ENCODE measurements at regions not wholly inside any gene's neighbourhood (a gene's known extent, or its start where the extent isn't known, plus 50 kb on each side); places are given as distances from the start of the nearest gene placed in this dataset.

DNA sequence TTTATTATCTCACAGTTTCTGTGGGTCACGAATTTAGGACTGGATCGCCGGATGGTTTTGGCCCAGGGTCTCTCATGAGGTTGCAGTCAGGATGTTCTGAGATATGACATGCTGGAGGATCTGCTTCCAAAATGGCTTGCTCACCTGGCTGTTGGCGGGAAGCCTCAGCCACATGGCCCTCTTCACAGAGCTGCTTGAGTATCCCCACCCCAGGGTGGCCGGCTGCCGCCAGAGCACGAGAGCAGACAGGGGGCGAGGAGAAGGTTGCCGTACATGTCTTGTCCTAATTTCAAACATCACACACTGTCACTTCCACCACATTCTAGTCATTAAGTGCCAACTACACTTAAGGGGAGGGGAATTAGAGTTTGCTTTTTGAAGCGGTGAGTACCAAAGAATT is 365.8 kb downstream of the FGFR2 start:
- no peaks in the 10 kb centered on the region for H3K4me1 Mint-ChIP-seq
- ChIA-PET CTCF (no interaction called here), POLR2A (no interaction called here)
- Histone ChIP-seq H3K9me3 (no peaks in the 10 kb centered on the region), H3K27ac (ENCODE audit: low read length) (no peak overlapping the region), H3K36me3 (ENCODE audit: control insufficient read depth in 2 of 2, extremely low read depth in 1 of 2, insufficient read depth in 1 of 2, low read length in 1 of 2) (no peaks in the 10 kb centered on the region), H3K4me1 (ENCODE audit: control insufficient read depth in 1 of 2, extremely low read depth in 1 of 2, insufficient read depth in 2 of 2, low read length in 2 of 2) (no peaks in the 10 kb centered on the region), H3K27me3 (replicated peaks in 1 of 2; ENCODE audit: control insufficient read depth in 2 of 2, extremely low read depth in 1 of 2, insufficient read depth in 2 of 2, low read length in 1 of 2) (no peaks in the 10 kb centered on the region), H3K4me3 (ENCODE audit: control insufficient read depth in 1 of 2, extremely low read depth in 1 of 2, low read length in 1 of 2) (no peak overlapping the region)
- DNase-seq (no peak), ATAC-seq (replicated peaks in 1 of 4) (no peak)
- peaks cover 0 to 4% of the 10 kb centered on the region in 2 donors for H3K27me3 Mint-ChIP-seq
- H3K27ac Mint-ChIP-seq: no peak overlapping the region
- H3K36me3 Mint-ChIP-seq: no peaks in the 10 kb centered on the region
- H3K9me3 Mint-ChIP-seq: peaks cover 5 to 20% (median 10%) of the 10 kb centered on the region in 3 donors
- WGBS (ENCODE audit: insufficient coverage): 50% methylated on average over 1 of the region's 10 CpGs
- H3K4me3 Mint-ChIP-seq: no peak overlapping the region

DNA sequence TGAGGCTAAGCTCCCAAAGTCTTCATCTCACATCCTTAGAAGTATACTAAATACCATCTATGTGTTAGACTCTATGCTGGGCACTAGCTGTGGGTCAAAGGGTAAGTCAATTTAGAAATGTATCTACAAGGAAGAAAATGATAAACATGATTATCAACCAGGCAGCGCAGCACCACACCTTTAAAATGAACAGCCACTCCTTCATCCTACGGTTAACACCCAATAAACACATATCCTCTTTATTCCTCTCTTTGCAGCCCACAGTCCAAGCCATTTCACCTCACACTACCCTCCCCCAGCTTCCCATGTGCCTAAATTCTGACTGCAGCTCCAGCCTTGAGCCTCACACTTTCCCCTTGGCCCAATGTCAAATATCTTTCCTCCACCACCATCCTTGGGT is 362.6 kb downstream of the FGFR2 start:
- no peaks in the 10 kb centered on the region for H3K36me3 ChIP-seq (ENCODE audit: control insufficient read depth in 2 of 2, extremely low read depth in 1 of 2, insufficient read depth in 1 of 2, low read length in 1 of 2)
- Mint-ChIP-seq H3K27ac (no peak overlapping the region), H3K4me1 (no peaks in the 10 kb centered on the region), H3K36me3 (no peaks in the 10 kb centered on the region), H3K27me3 (no peaks in the 10 kb centered on the region), H3K9me3 (peaks cover 8 to 23% (median 11%) of the 10 kb centered on the region in 3 donors), H3K4me3 (no peak overlapping the region)
- no peak overlapping the region for H3K4me3 ChIP-seq (ENCODE audit: control insufficient read depth in 1 of 2, extremely low read depth in 1 of 2, low read length in 1 of 2)
- H3K9me3 ChIP-seq: no peaks in the 10 kb centered on the region
- ChIA-PET CTCF (no interaction called here), POLR2A (no interaction called here)
- ATAC-seq (replicated peaks in 1 of 4): no peak
- no peak for DNase-seq
- H3K4me1 ChIP-seq (ENCODE audit: control insufficient read depth in 1 of 2, extremely low read depth in 1 of 2, insufficient read depth in 2 of 2, low read length in 2 of 2): no peaks in the 10 kb centered on the region
- no peak overlapping the region for H3K27ac ChIP-seq (ENCODE audit: low read length)
- no peaks in the 10 kb centered on the region for H3K27me3 ChIP-seq (replicated peaks in 1 of 2; ENCODE audit: control insufficient read depth in 2 of 2, extremely low read depth in 1 of 2, insufficient read depth in 2 of 2, low read length in 1 of 2)
- whole genome bisulfite sequencing (ENCODE audit: insufficient coverage): 86% methylated on average over 2 of the region's 2 CpGs

DNA sequence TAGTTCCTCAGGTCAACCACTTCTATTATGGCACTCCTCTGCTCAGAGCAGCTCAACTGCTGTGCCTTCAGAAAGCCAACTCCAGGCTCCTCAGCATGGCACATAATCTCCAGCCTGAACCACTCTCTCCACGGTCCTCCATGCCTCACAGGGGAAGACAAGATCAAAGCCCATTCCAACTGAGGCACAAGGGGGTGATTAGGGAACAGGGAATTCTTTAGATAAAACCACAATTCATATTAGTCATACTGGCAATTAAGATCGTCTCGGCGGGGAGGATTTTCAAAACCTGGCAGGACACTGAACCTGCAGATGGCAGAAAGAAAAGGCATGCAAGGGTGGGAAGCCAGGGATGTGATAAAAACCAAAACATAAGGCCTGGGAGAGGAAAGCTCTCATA is 361.6 kb downstream of the FGFR2 start:
- H3K9me3 ChIP-seq: no peaks in the 10 kb centered on the region
- no peaks in the 10 kb centered on the region for H3K4me1 ChIP-seq (ENCODE audit: control insufficient read depth in 1 of 2, extremely low read depth in 1 of 2, insufficient read depth in 2 of 2, low read length in 2 of 2)
- H3K27me3 Mint-ChIP-seq: no peaks in the 10 kb centered on the region
- no CpG with 5 or more reads among the region's 4 CpGs for WGBS (ENCODE audit: insufficient coverage)
- no peak overlapping the region for H3K27ac ChIP-seq (ENCODE audit: low read length)
- ATAC-seq (replicated peaks in 1 of 4) (no peak), DNase-seq (no peak)
- H3K9me3 Mint-ChIP-seq: peaks cover 4 to 23% (median 11%) of the 10 kb centered on the region in 3 donors
- no peaks in the 10 kb centered on the region for H3K27me3 ChIP-seq (replicated peaks in 1 of 2; ENCODE audit: control insufficient read depth in 2 of 2, extremely low read depth in 1 of 2, insufficient read depth in 2 of 2, low read length in 1 of 2)
- no peaks in the 10 kb centered on the region for H3K36me3 ChIP-seq (ENCODE audit: control insufficient read depth in 2 of 2, extremely low read depth in 1 of 2, insufficient read depth in 1 of 2, low read length in 1 of 2)
- no peak overlapping the region for H3K27ac Mint-ChIP-seq
- CTCF ChIA-PET: no interaction called here
- H3K4me3 ChIP-seq (ENCODE audit: control insufficient read depth in 1 of 2, extremely low read depth in 1 of 2, low read length in 1 of 2): no peak overlapping the region
- no peaks in the 10 kb centered on the region for H3K4me1 Mint-ChIP-seq
- POLR2A ChIA-PET: no interaction called here
- no peak overlapping the region for H3K4me3 Mint-ChIP-seq
- H3K36me3 Mint-ChIP-seq: no peaks in the 10 kb centered on the region

DNA sequence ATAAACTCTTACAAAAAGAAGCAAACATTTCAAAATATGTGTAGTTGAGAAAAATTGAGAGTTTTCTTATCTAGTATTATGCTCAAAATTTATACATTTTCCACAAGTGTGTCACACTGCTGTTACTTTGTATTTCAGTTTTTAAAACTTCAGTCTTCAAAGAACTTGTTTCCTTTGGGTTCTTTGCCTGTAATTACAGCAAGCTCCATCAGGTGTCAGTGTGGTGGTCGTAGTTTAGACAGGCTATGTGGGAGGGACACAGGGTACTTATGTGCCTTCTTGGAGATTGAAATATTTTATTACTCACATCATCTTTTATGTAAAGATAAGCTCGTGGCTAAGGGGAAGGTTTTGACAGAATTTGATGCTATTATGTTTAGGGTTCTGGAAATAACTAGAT is 360.5 kb downstream of the FGFR2 start:
- no peaks in the 10 kb centered on the region for H3K36me3 ChIP-seq (ENCODE audit: control insufficient read depth in 2 of 2, extremely low read depth in 1 of 2, insufficient read depth in 1 of 2, low read length in 1 of 2)
- Mint-ChIP-seq H3K4me3 (no peak overlapping the region), H3K4me1 (no peaks in the 10 kb centered on the region), H3K36me3 (no peaks in the 10 kb centered on the region), H3K9me3 (peaks cover 4 to 23% (median 11%) of the 10 kb centered on the region in 3 donors), H3K27ac (no peak overlapping the region), H3K27me3 (no peaks in the 10 kb centered on the region)
- no peaks in the 10 kb centered on the region for H3K27me3 ChIP-seq (replicated peaks in 1 of 2; ENCODE audit: control insufficient read depth in 2 of 2, extremely low read depth in 1 of 2, insufficient read depth in 2 of 2, low read length in 1 of 2)
- CTCF ChIA-PET: no interaction called here
- no peaks in the 10 kb centered on the region for H3K9me3 ChIP-seq
- ATAC-seq (replicated peaks in 1 of 4) (no peak), DNase-seq (no peak)
- POLR2A ChIA-PET: no interaction called here
- H3K27ac ChIP-seq (ENCODE audit: low read length): no peak overlapping the region
- WGBS (ENCODE audit: insufficient coverage): no CpG with 5 or more reads among the region's 2 CpGs
- H3K4me3 ChIP-seq (ENCODE audit: control insufficient read depth in 1 of 2, extremely low read depth in 1 of 2, low read length in 1 of 2): no peak overlapping the region
- no peaks in the 10 kb centered on the region for H3K4me1 ChIP-seq (ENCODE audit: control insufficient read depth in 1 of 2, extremely low read depth in 1 of 2, insufficient read depth in 2 of 2, low read length in 2 of 2)

DNA sequence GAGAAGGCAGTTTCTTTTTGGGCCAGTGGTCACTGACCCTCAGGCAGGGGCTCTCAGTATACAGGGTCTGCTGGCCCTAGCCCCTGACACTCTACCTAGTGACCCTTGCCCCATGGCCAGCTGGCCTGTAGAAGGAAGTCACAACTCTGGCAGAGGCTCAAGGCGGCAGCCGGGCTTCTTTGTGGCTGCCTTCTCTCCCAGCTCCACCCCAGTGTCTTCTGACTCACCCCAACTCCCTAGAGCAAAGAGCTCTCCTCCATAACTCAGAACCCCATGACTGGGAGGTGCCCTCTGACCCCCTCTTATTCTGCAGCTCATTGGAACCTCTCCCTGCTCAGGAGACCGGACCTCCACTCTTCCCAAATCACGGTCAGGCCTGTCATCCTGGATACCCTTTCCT is 358.2 kb downstream of the FGFR2 start:
- H3K4me1 ChIP-seq (ENCODE audit: control insufficient read depth in 1 of 2, extremely low read depth in 1 of 2, insufficient read depth in 2 of 2, low read length in 2 of 2): no peaks in the 10 kb centered on the region
- H3K9me3 ChIP-seq: no peaks in the 10 kb centered on the region
- no peak overlapping the region for H3K27ac ChIP-seq (ENCODE audit: low read length)
- peaks cover 0 to 4% of the 10 kb centered on the region in 2 experiments for H3K27me3 ChIP-seq (replicated peaks in 1 of 2; ENCODE audit: control insufficient read depth in 2 of 2, extremely low read depth in 1 of 2, insufficient read depth in 2 of 2, low read length in 1 of 2)
- no peaks in the 10 kb centered on the region for H3K36me3 Mint-ChIP-seq
- 74% methylated on average over 2 of the region's 4 CpGs for WGBS (ENCODE audit: insufficient coverage)
- no peaks in the 10 kb centered on the region for H3K4me1 Mint-ChIP-seq
- no peak overlapping the region for H3K27ac Mint-ChIP-seq
- no peak for DNase-seq
- no peak overlapping the region for H3K4me3 Mint-ChIP-seq
- H3K27me3 Mint-ChIP-seq: peaks cover 0 to 2% of the 10 kb centered on the region in 2 donors
- POLR2A ChIA-PET: no interaction called here
- H3K4me3 ChIP-seq (ENCODE audit: control insufficient read depth in 1 of 2, extremely low read depth in 1 of 2, low read length in 1 of 2): no peak overlapping the region
- no peak for ATAC-seq (replicated peaks in 1 of 4)
- H3K9me3 Mint-ChIP-seq: peaks cover 9 to 23% (median 13%) of the 10 kb centered on the region in 3 donors
- CTCF ChIA-PET: no interaction called here
- no peaks in the 10 kb centered on the region for H3K36me3 ChIP-seq (ENCODE audit: control insufficient read depth in 2 of 2, extremely low read depth in 1 of 2, insufficient read depth in 1 of 2, low read length in 1 of 2)

DNA sequence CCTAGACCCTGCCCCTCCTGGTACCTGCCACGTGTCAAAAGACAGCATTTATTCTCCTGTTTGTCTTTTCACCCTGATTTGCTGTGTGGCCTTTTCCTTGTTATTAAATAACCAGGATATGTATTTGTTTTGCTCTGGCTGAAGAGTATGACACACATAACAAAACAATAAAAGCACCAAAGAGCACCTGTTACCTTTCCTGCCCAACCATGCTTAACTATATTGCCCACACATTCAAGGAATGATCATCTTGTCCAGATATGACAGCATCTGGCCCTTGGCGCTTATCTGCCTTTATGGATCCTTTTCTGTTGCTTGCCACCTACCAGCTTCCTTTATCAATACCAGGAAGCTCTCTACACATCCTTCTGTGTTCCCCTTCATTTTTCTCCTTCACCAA is 357.7 kb downstream of the FGFR2 start:
- no peak overlapping the region for H3K27ac ChIP-seq (ENCODE audit: low read length)
- Mint-ChIP-seq H3K4me3 (no peak overlapping the region), H3K27ac (no peak overlapping the region), H3K36me3 (no peaks in the 10 kb centered on the region), H3K27me3 (peaks cover 0 to 2% of the 10 kb centered on the region in 2 donors), H3K9me3 (peaks cover 9 to 23% (median 13%) of the 10 kb centered on the region in 3 donors), H3K4me1 (no peaks in the 10 kb centered on the region)
- ChIA-PET POLR2A (no interaction called here), CTCF (no interaction called here)
- no peaks in the 10 kb centered on the region for H3K9me3 ChIP-seq
- H3K4me3 ChIP-seq (ENCODE audit: control insufficient read depth in 1 of 2, extremely low read depth in 1 of 2, low read length in 1 of 2): no peak overlapping the region
- H3K27me3 ChIP-seq (replicated peaks in 1 of 2; ENCODE audit: control insufficient read depth in 2 of 2, extremely low read depth in 1 of 2, insufficient read depth in 2 of 2, low read length in 1 of 2): peaks cover 0 to 4% of the 10 kb centered on the region in 2 experiments
- no peaks in the 10 kb centered on the region for H3K4me1 ChIP-seq (ENCODE audit: control insufficient read depth in 1 of 2, extremely low read depth in 1 of 2, insufficient read depth in 2 of 2, low read length in 2 of 2)
- DNase-seq (no peak), ATAC-seq (replicated peaks in 1 of 4) (no peak)
- H3K36me3 ChIP-seq (ENCODE audit: control insufficient read depth in 2 of 2, extremely low read depth in 1 of 2, insufficient read depth in 1 of 2, low read length in 1 of 2): no peaks in the 10 kb centered on the region
- WGBS (ENCODE audit: insufficient coverage): no CpG with 5 or more reads among the region's 2 CpGs

DNA sequence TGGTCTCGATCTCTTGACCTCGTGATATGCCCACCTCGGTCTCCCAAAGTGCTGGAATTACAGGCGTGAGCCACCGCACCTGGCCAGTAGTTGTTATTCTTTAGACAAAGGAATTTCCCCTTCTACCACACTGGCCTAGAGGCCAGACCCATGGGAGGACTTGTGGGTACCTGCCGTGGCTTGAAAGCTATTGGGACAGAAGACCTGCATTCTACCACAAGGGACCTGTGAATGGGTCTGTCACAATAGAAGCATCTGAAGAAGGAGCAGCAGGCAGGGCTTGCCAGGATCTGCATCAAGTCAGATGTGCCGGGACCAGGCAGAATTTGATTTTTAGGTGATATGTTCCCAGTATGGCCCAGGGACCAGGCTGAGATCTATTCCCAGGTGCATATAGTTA is 356.9 kb downstream of the FGFR2 start:
- H3K36me3 Mint-ChIP-seq: no peaks in the 10 kb centered on the region
- Histone ChIP-seq H3K4me1 (ENCODE audit: control insufficient read depth in 1 of 2, extremely low read depth in 1 of 2, insufficient read depth in 2 of 2, low read length in 2 of 2) (no peaks in the 10 kb centered on the region), H3K4me3 (ENCODE audit: control insufficient read depth in 1 of 2, extremely low read depth in 1 of 2, low read length in 1 of 2) (no peak overlapping the region), H3K9me3 (no peaks in the 10 kb centered on the region), H3K36me3 (ENCODE audit: control insufficient read depth in 2 of 2, extremely low read depth in 1 of 2, insufficient read depth in 1 of 2, low read length in 1 of 2) (no peaks in the 10 kb centered on the region), H3K27me3 (replicated peaks in 1 of 2; ENCODE audit: control insufficient read depth in 2 of 2, extremely low read depth in 1 of 2, insufficient read depth in 2 of 2, low read length in 1 of 2) (peaks cover 0 to 6% of the 10 kb centered on the region in 2 experiments), H3K27ac (ENCODE audit: low read length) (no peak overlapping the region)
- H3K4me3 Mint-ChIP-seq: no peak overlapping the region
- ChIA-PET CTCF (no interaction called here), POLR2A (no interaction called here)
- peaks cover 7 to 16% (median 9%) of the 10 kb centered on the region in 3 donors for H3K9me3 Mint-ChIP-seq
- H3K27ac Mint-ChIP-seq: no peak overlapping the region
- no peaks in the 10 kb centered on the region for H3K4me1 Mint-ChIP-seq
- ATAC-seq (replicated peaks in 1 of 4) (no peak), DNase-seq (no peak)
- peaks cover 1 to 2% of the 10 kb centered on the region in 2 donors for H3K27me3 Mint-ChIP-seq
- WGBS (ENCODE audit: insufficient coverage): 92% methylated on average over 2 of the region's 7 CpGs
